Stimulated activated CD4-positive, alpha-beta T cell treated with anti-CD3 and anti-CD28 coated beads, Interleukin-4, amount 100 ng/mL, for 48 hours (primary cell): ENCODE measurements at regions not wholly inside any gene's neighbourhood (a gene's known extent, or its start where the extent isn't known, plus 50 kb on each side); places are given as distances from the start of the nearest gene placed in this dataset.
A peak's percentile ranks its signal among the peaks of the same experiment; 100 is the strongest.
"Not testable (repeated sequence)": the region's sequence is repeated elsewhere in the genome, so short reads cannot be mapped to it uniquely, and the experiment has no call there.

Source experiments
- DNase-seq, 2 donors: peaks; one replicate each; pipeline ENCODE4 v3.0.0-alpha.2; 2020; ENCODE audit warnings: low read depth in 2 of 2

- peak; percentile 27 to 56 for DNase-seq
Measured at GRCh38 chr16:56013962-56014552, 138.9 kb upstream of the CES5A start.

- no peak for DNase-seq
Measured at GRCh38 chr16:56012482-56012811, 137.3 kb upstream of the CES5A start.

GRCh38 chr16:56011808-56012481 lies 136.8 kb upstream of the CES5A start:
- DNase-seq, result no peak

GRCh38 chr16:56005958-56006357 lies 130.8 kb upstream of the CES5A start:
- DNase-seq, result no peak

- DNase-seq, result no peak
Measured at GRCh38 chr16:55999683-56000082, 124.5 kb upstream of the CES5A start.

- no peak for DNase-seq
Measured at GRCh38 chr16:55993088-55993487, 117.9 kb upstream of the CES5A start.

- DNase-seq, result no peak
Measured at GRCh38 chr16:55992551-55992950, 117.4 kb upstream of the CES5A start.

- DNase-seq, result no peak
Measured at GRCh38 chr16:55991843-55992242, 116.7 kb upstream of the CES5A start.

GRCh38 chr16:55989569-55989907 lies 114.4 kb upstream of the CES5A start:
- DNase-seq, result no peak

GRCh38 chr16:55988850-55989568 lies 113.8 kb upstream of the CES5A start:
- not testable (repeated sequence) for DNase-seq

- no peak for DNase-seq
Measured at GRCh38 chr16:55988013-55988412, 112.8 kb upstream of the CES5A start.

- no peak for DNase-seq
Measured at GRCh38 chr16:55982597-55982996, 107.4 kb upstream of the CES5A start.

- no peak for DNase-seq
Measured at GRCh38 chr16:55981557-55981956, 106.4 kb upstream of the CES5A start.

- no peak for DNase-seq
Measured at GRCh38 chr16:55976815-55977214, 101.6 kb upstream of the CES5A start.

- DNase-seq, result no peak
Measured at GRCh38 chr16:55971447-55971846, 96.3 kb upstream of the CES5A start.

- no peak for DNase-seq
Measured at GRCh38 chr16:55968221-55968620, 93.0 kb upstream of the CES5A start.

GRCh38 chr16:55964923-55965475 lies 89.8 kb upstream of the CES5A start:
- DNase-seq, result no peak

GRCh38 chr16:55955845-55956244 lies 80.7 kb upstream of the CES5A start:
- DNase-seq, result no peak

GRCh38 chr16:55955424-55955823 lies 80.3 kb upstream of the CES5A start:
- no peak for DNase-seq

GRCh38 chr16:55954906-55955305 lies 79.7 kb upstream of the CES5A start:
- DNase-seq, result no peak

- no peak for DNase-seq
Measured at GRCh38 chr16:55949518-55949917, 74.3 kb upstream of the CES5A start.

- no peak for DNase-seq
Measured at GRCh38 chr16:55948230-55948629, 73.1 kb upstream of the CES5A start.

GRCh38 chr16:55947366-55947765 lies 72.2 kb upstream of the CES5A start:
- no peak for DNase-seq
